HCT116 (cell line): ENCODE measurements at regions not wholly inside any gene's neighbourhood (a gene's known extent, or its start where the extent isn't known, plus 50 kb on each side); places are given as distances from the start of the nearest gene placed in this dataset.

Experiments used
- ATAC-seq: fragments of 200-7000 bp; cut with Tn5 transposase; 2 replicates; pipeline ENCODE4 v1.9.1; 2020; ENCODE audit warnings: mild to moderate bottlenecking, moderate library complexity
- BruUV-seq: library from RNA; stranded (reverse); fragments of 400-500 nt; replicated peaks from 2 replicates; lab custom pipeline; 2021; lab: Mats Ljungman, UMichigan
- CTCF ChIA-PET: fragments of 300-600 bp; sonication (Branson Sonifier 250); formaldehyde crosslinking; loops from one replicate; lab custom pipeline; 2021; ENCODE audit warnings: antibody characterized with exemption; lab: Charles Lee
- POLR2A ChIA-PET: fragments of 300-600, 350-600 bp; sonication (Branson Sonifier 250); formaldehyde crosslinking; loops from one replicate; lab custom pipeline; 2021; ENCODE audit warnings: antibody characterized with exemption; lab: Charles Lee
- RAD21 ChIA-PET, 2 experiments: fragments of 300-600 bp; sonication (Branson Sonifier 250); formaldehyde crosslinking; loops; one replicate each; lab custom pipeline; 2023; ENCODE audit warnings: low total read pairs in 2 of 2; ENCODE audit not compliant: uncharacterized antibody in 2 of 2, unreplicated experiment in 2 of 2, low non-redundant PET in 1 of 2; lab: Charles Lee
- DNase-seq: peaks from one replicate; pipeline ENCODE4 v3.0.0-alpha.2; 2010; ENCODE audit warnings: low read depth, low spot score
- H2AFZ ChIP-seq: fragments of 200-600 bp; shearing (Covaris generic), sonication (generic); 2 replicates; pipeline ENCODE4 v1.6.1; 2017; ENCODE audit warnings: low read depth, mixed run types, mixed read lengths, antibody characterized with exemption, low read length; ENCODE audit not compliant: poor library complexity, severe bottlenecking
- H3K27ac ChIP-seq: 2 replicates; pipeline ENCODE4 v1.5.1; 2012; ENCODE audit warnings: low read depth, low read length
- H3K27me3 ChIP-seq: fragments of 200-600 bp; sonication (generic); 2 replicates; pipeline ENCODE4 v1.6.1; 2016; ENCODE audit warnings: mixed run types, low read length, mixed read lengths; ENCODE audit not compliant: insufficient read depth
- H3K36me3 ChIP-seq, 2 experiments: fragments of 200-500 bp in 1 of 2; fragments of 200-600 bp in 1 of 2; sonication (Bioruptor generic) in 1 of 2; sonication (generic) in 1 of 2; 2 replicates each; pipeline versions ENCODE4 v1.5.1 to v1.6.1; 2014 to 2016; ENCODE audit warnings: low read length in 2 of 2, inconsistent platforms in 1 of 2, mixed read lengths in 1 of 2, mixed run types in 1 of 2; ENCODE audit not compliant: insufficient read depth in 2 of 2, control insufficient read depth in 1 of 2
- H3K4me1 ChIP-seq, 2 experiments: fragments of 200-600 bp in 1 of 2; sonication (generic) in 1 of 2; 2 replicates each; pipeline versions ENCODE4 v1.5.1 to v1.6.1; 2012 to 2017; ENCODE audit warnings: low read length in 2 of 2, inconsistent platforms in 1 of 2, mild to moderate bottlenecking in 1 of 2, mixed read lengths in 1 of 2, mixed run types in 1 of 2, moderate library complexity in 1 of 2; ENCODE audit not compliant: insufficient read depth in 2 of 2, control insufficient read depth in 1 of 2
- H3K4me2 ChIP-seq: fragments of 200-600 bp; sonication (generic); 2 replicates; pipeline ENCODE4 v1.6.1; 2017; ENCODE audit warnings: mixed run types, low read length, mixed read lengths
- H3K4me3 ChIP-seq, 2 experiments: fragments of 200-600 bp in 1 of 2; sonication (generic) in 1 of 2; replicated peaks in 1 of 2; 2 replicates each; pipeline ENCODE4 v1.5.1; 2011 to 2016; ENCODE audit warnings: low read length in 2 of 2, control low read depth in 1 of 2, low read depth in 1 of 2, mild to moderate bottlenecking in 1 of 2, mixed read lengths in 1 of 2, mixed run types in 1 of 2
- H3K79me2 ChIP-seq: fragments of 200-600 bp; sonication (generic); 2 replicates; pipeline ENCODE4 v1.6.1; 2017; ENCODE audit warnings: mild to moderate bottlenecking, mixed run types, low read length, moderate library complexity, mixed read lengths; ENCODE audit not compliant: insufficient read depth
- H3K9ac ChIP-seq: fragments of 200-600 bp; sonication (generic); 2 replicates; pipeline ENCODE4 v1.6.1; 2016; ENCODE audit warnings: low read length, mixed read lengths
- H3K9me2 ChIP-seq: fragments of 200-600 bp; sonication (generic), shearing (Covaris generic); 2 replicates; pipeline ENCODE4 v1.6.1; 2017; ENCODE audit warnings: mixed run types, mild to moderate bottlenecking, moderate library complexity; ENCODE audit not compliant: insufficient read depth
- H3K9me3 ChIP-seq, 2 experiments: fragments of 200-500 bp in 1 of 2; fragments of 200-600 bp in 1 of 2; sonication (Bioruptor generic) in 1 of 2; sonication (generic) in 1 of 2; 2 replicates each; pipeline ENCODE4 v1.6.1; 2014 to 2017; ENCODE audit warnings: low read length in 2 of 2, mixed read lengths in 2 of 2, inconsistent platforms in 1 of 2, low read depth in 1 of 2, mild to moderate bottlenecking in 1 of 2, mixed run types in 1 of 2, moderate library complexity in 1 of 2; ENCODE audit not compliant: control insufficient read depth in 1 of 2, insufficient read depth in 1 of 2
- H4K20me1 ChIP-seq: fragments of 200-600 bp; sonication (generic), shearing (Covaris generic); 2 replicates; pipeline ENCODE4 v1.6.1; 2017; ENCODE audit warnings: mixed run types, mild to moderate bottlenecking, moderate library complexity; ENCODE audit not compliant: insufficient read depth
- CEBPB ChIP-seq: IDR thresholded peaks from 2 replicates; pipeline ENCODE4 v1.6.1; 2012; ENCODE audit warnings: low read depth
- CTCF ChIP-seq, 3 experiments: fragments of 200-600 bp in 1 of 3; sonication (generic) in 1 of 3; IDR thresholded peaks in 2 of 3; conservative IDR thresholded peaks in 1 of 3; 2 replicates each; pipeline ENCODE4 v1.5.1; 2012 to 2017; ENCODE audit warnings: low read depth in 2 of 3, low read length in 2 of 3, antibody characterized with exemption in 1 of 3, borderline replicate concordance in 1 of 3, control low read depth in 1 of 3, mild to moderate bottlenecking in 1 of 3, mixed read lengths in 1 of 3, mixed run types in 1 of 3, moderate library complexity in 1 of 3; ENCODE audit not compliant: insufficient read depth in 1 of 3
- MAX ChIP-seq: IDR thresholded peaks from 2 replicates; pipeline ENCODE4 v1.6.1; 2012
- POLR2AphosphoS5 ChIP-seq: IDR thresholded peaks from 2 replicates; pipeline ENCODE4 v1.6.1; 2011; ENCODE audit warnings: mild to moderate bottlenecking, low read depth, low read length, moderate library complexity
- REST ChIP-seq: IDR thresholded peaks from 2 replicates; pipeline ENCODE4 v1.6.1; 2012; ENCODE audit warnings: low read depth
- SIN3A ChIP-seq: IDR thresholded peaks from 2 replicates; pipeline ENCODE4 v1.6.1; 2012; ENCODE audit warnings: low read depth
- SP1 ChIP-seq: IDR thresholded peaks from 2 replicates; pipeline ENCODE4 v1.6.1; 2012; ENCODE audit warnings: low read depth
- SRF ChIP-seq: IDR thresholded peaks from 2 replicates; pipeline ENCODE4 v1.6.1; 2012; ENCODE audit warnings: low read depth
- TCF7L2 ChIP-seq: IDR thresholded peaks from 2 replicates; pipeline ENCODE4 v1.7.0; 2011; ENCODE audit warnings: borderline replicate concordance, inconsistent platforms; ENCODE audit not compliant: insufficient read depth, insufficient read length; ENCODE audit errors: extremely low read depth
- YY1 ChIP-seq: IDR thresholded peaks from 2 replicates; pipeline ENCODE4 v1.6.1; 2011; ENCODE audit warnings: low read length, low read depth, moderate library complexity, mild to moderate bottlenecking; ENCODE audit not compliant: insufficient replicate concordance; ENCODE audit errors: extremely low read depth
- ZNF274 ChIP-seq: fragments of 200-500 bp; sonication (Bioruptor generic); IDR thresholded peaks from 2 replicates; pipeline ENCODE4 v1.6.1; 2014; ENCODE audit warnings: mild to moderate bottlenecking, low read depth, low read length, inconsistent platforms
- intact Hi-C: fragments of 100-400 bp; cut with micrococcal nuclease; formaldehyde crosslinking; loops from 2 replicates; pipeline ENCODE4 v1.10.0; 2022

GRCh38 chr10:89923661-89924060, 222.3 kb downstream of the KIF20B start (continued):
- TF ChIP-seq SIN3A: no peak
- TF ChIP-seq CEBPB: no peak
- TF ChIP-seq CTCF (IDR thresholded peaks at IDR 0.05 in 2 of 3, conservative IDR thresholded peaks at IDR 0.05 in 1 of 3; ENCODE audit: borderline replicate concordance in 1 of 3, insufficient read depth in 1 of 3, low read depth in 2 of 3, low read length in 2 of 3): no peak
- no peak for TF ChIP-seq SP1
- no peak for TF ChIP-seq SRF

- no peak for TF ChIP-seq SRF
- ATAC-seq (no peak), DNase-seq (no peak)
- H3K4me3 ChIP-seq: no peak overlapping the region
- ChIA-PET RAD21 (no interaction called here), CTCF (no interaction called here), POLR2A (no interaction called here)
- H3K36me3 ChIP-seq: no peaks in the 10 kb centered on the region
- no peaks in the 10 kb centered on the region for H3K79me2 ChIP-seq
- no peak overlapping the region for H3K9ac ChIP-seq
- peaks cover 26 to 54% of the 10 kb centered on the region in 2 experiments for H3K4me1 ChIP-seq
- no peak overlapping the region for H3K27ac ChIP-seq
- intact Hi-C loops: no loop called here
- no peak overlapping the region for H3K4me2 ChIP-seq
- no TSS peak for BruUV-seq
- no peaks in the 10 kb centered on the region for H3K27me3 ChIP-seq
- no peaks in the 10 kb centered on the region for H4K20me1 ChIP-seq
- H3K9me2 ChIP-seq: no peaks in the 10 kb centered on the region
- peak overlapping the region; percentile 40 for H2AFZ ChIP-seq
- H3K9me3 ChIP-seq: no peaks in the 10 kb centered on the region
Measured at GRCh38 chr10:89924261-89924660, 222.9 kb downstream of the KIF20B start.

DNA sequence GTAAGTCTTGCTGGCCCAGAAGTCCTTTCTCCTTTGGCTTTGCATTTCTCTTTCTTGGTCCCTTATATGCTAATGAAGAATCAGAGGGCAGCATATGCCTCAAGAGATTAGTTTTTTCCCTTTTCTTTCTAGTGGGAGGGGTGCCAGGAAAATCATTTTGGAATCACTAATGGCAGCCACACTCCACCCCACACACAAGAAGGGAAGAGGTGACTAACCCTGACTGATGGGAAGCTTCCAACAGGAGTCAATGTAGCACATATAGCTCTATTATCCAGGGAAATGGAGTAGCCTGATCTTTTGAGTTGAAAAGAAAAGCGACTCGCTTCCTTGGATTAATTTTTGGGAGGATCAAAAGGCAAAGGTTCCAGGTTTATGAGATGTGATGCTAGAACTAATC, 225.3 kb downstream of the KIF20B start:
- Histone ChIP-seq H3K36me3 (no peaks in the 10 kb centered on the region), H2AFZ (no peak overlapping the region), H3K9me2 (no peaks in the 10 kb centered on the region), H3K79me2 (no peaks in the 10 kb centered on the region), H3K4me1 (peaks cover 9 to 37% of the 10 kb centered on the region in 2 experiments), H3K4me3 (no peak overlapping the region), H3K27ac (no peak overlapping the region), H3K27me3 (no peaks in the 10 kb centered on the region), H3K9ac (no peak overlapping the region), H3K4me2 (no peak overlapping the region), H3K9me3 (no peaks in the 10 kb centered on the region), H4K20me1 (no peaks in the 10 kb centered on the region)
- ATAC-seq (no peak), DNase-seq (no peak)
- ChIA-PET POLR2A (no interaction called here), RAD21 (interaction anchor here in 1 of 2 experiments (0.6 kb wide), 1 partner anchor 30 kb away, joined by 3 read pairs; no protein-coding TSS in a partner anchor), CTCF (no interaction called here)
- BruUV-seq: no TSS peak
- intact Hi-C loops: no loop called here
- TF ChIP-seq YY1 (no peak), POLR2AphosphoS5 (no peak), TCF7L2 (no peak), SP1 (no peak), SIN3A (no peak), ZNF274 (no peak), CEBPB (no peak), MAX (no peak), REST (no peak), SRF (no peak)
